ENCODE measurements at regions not wholly inside any gene's neighbourhood (a gene's known extent, or its start where the extent isn't known, plus 50 kb on each side); places are given as distances from the start of the nearest gene placed in this dataset.
"Not testable (repeated sequence)": the region's sequence is repeated elsewhere in the genome, so short reads cannot be mapped to it uniquely, and the experiment has no call there.

- Mint-ChIP-seq H3K36me3 (ENCODE audit: low read depth) (no peaks in the 10 kb centered on the region), H3K27me3 (peaks cover 8% of the 10 kb centered on the region), H3K4me3 (no peak overlapping the region), H3K4me1 (ENCODE audit: low read depth) (no peaks in the 10 kb centered on the region), H3K27ac (no peak overlapping the region), H3K9me3 (no peaks in the 10 kb centered on the region)
- H3K36me3 ChIP-seq (ENCODE audit: insufficient read depth, low read length) = no peaks in the 10 kb centered on the region
- no peak overlapping the region for H3K27ac ChIP-seq (ENCODE audit: low read depth in 1 of 2, low read length in 2 of 2)
- intact Hi-C loops (cut with DNase I, micrococcal nuclease) = no loop called here
- ATAC-seq (ENCODE audit: poor library complexity) (no peak), DNase-seq (no peak)
- no peaks in the 10 kb centered on the region for H3K4me1 ChIP-seq (ENCODE audit: insufficient read depth, low read length)
- TF ChIP-seq, protein P1, sequence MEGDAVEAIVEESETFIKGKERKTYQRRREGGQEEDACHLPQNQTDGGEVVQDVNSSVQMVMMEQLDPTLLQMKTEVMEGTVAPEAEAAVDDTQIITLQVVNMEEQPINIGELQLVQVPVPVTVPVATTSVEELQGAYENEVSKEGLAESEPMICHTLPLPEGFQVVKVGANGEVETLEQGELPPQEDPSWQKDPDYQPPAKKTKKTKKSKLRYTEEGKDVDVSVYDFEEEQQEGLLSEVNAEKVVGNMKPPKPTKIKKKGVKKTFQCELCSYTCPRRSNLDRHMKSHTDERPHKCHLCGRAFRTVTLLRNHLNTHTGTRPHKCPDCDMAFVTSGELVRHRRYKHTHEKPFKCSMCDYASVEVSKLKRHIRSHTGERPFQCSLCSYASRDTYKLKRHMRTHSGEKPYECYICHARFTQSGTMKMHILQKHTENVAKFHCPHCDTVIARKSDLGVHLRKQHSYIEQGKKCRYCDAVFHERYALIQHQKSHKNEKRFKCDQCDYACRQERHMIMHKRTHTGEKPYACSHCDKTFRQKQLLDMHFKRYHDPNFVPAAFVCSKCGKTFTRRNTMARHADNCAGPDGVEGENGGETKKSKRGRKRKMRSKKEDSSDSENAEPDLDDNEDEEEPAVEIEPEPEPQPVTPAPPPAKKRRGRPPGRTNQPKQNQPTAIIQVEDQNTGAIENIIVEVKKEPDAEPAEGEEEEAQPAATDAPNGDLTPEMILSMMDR (IDR thresholded peaks at IDR 0.05) = no peak
- H3K9me3 ChIP-seq (ENCODE audit: control insufficient read depth in 1 of 2, insufficient read depth in 1 of 2, low read length in 2 of 2) = peaks cover 0 to 3% of the 10 kb centered on the region in 2 experiments
- CTCF ChIA-PET = no interaction called here
- POLR2A ChIA-PET = no interaction called here
- H3K27me3 ChIP-seq (ENCODE audit: control insufficient read depth in 1 of 2, insufficient read depth in 2 of 2, low read length in 2 of 2) = no peaks in the 10 kb centered on the region
- no peak overlapping the region for H3K4me3 ChIP-seq (ENCODE audit: low read length)
These were observed 959.5 kb downstream of the GRID1 start for GRCh38 chr10:85407088-85407487.

GRCh38 chr10:85408388-85408787 lies 958.2 kb downstream of the GRID1 start:
- DNase-seq (no peak), ATAC-seq (ENCODE audit: poor library complexity) (no peak)
- H3K4me3 ChIP-seq (ENCODE audit: low read length) = no peak overlapping the region
- peaks cover 0 to 3% of the 10 kb centered on the region in 2 experiments for H3K9me3 ChIP-seq (ENCODE audit: control insufficient read depth in 1 of 2, insufficient read depth in 1 of 2, low read length in 2 of 2)
- H3K4me1 Mint-ChIP-seq (ENCODE audit: low read depth) = no peaks in the 10 kb centered on the region
- H3K4me1 ChIP-seq (ENCODE audit: insufficient read depth, low read length) = no peaks in the 10 kb centered on the region
- H3K36me3 ChIP-seq (ENCODE audit: insufficient read depth, low read length) = no peaks in the 10 kb centered on the region
- no peak overlapping the region for H3K27ac Mint-ChIP-seq
- H3K27me3 Mint-ChIP-seq = peaks cover 13% of the 10 kb centered on the region
- H3K27me3 ChIP-seq (ENCODE audit: control insufficient read depth in 1 of 2, insufficient read depth in 2 of 2, low read length in 2 of 2) = no peaks in the 10 kb centered on the region
- POLR2A ChIA-PET = no interaction called here
- H3K27ac ChIP-seq (ENCODE audit: low read depth in 1 of 2, low read length in 2 of 2) = no peak overlapping the region
- intact Hi-C loops (cut with DNase I, micrococcal nuclease) = no loop called here
- TF ChIP-seq, protein P1 (IDR thresholded peaks at IDR 0.05) = no peak
- no peak overlapping the region for H3K4me3 Mint-ChIP-seq
- no peaks in the 10 kb centered on the region for H3K36me3 Mint-ChIP-seq (ENCODE audit: low read depth)
- CTCF ChIA-PET = no interaction called here
- H3K9me3 Mint-ChIP-seq = no peaks in the 10 kb centered on the region

GRCh38 chr10:85410586-85410985 lies 956.0 kb downstream of the GRID1 start:
- H3K27me3 ChIP-seq (ENCODE audit: control insufficient read depth in 1 of 2, insufficient read depth in 2 of 2, low read length in 2 of 2); intact Hi-C loops (cut with DNase I, micrococcal nuclease); H3K4me1 Mint-ChIP-seq (ENCODE audit: low read depth); H3K36me3 ChIP-seq (ENCODE audit: insufficient read depth, low read length); H3K9me3 Mint-ChIP-seq; H3K4me3 ChIP-seq (ENCODE audit: low read length); H3K9me3 ChIP-seq (ENCODE audit: control insufficient read depth in 1 of 2, insufficient read depth in 1 of 2, low read length in 2 of 2); POLR2A ChIA-PET; H3K27ac Mint-ChIP-seq; CTCF ChIA-PET; H3K4me3 Mint-ChIP-seq; DNase-seq; H3K27ac ChIP-seq (ENCODE audit: low read depth in 1 of 2, low read length in 2 of 2); H3K4me1 ChIP-seq (ENCODE audit: insufficient read depth, low read length); H3K36me3 Mint-ChIP-seq (ENCODE audit: low read depth); ATAC-seq (ENCODE audit: poor library complexity): not testable (repeated sequence)
- H3K27me3 Mint-ChIP-seq = peaks cover 13% of the 10 kb centered on the region

DNA sequence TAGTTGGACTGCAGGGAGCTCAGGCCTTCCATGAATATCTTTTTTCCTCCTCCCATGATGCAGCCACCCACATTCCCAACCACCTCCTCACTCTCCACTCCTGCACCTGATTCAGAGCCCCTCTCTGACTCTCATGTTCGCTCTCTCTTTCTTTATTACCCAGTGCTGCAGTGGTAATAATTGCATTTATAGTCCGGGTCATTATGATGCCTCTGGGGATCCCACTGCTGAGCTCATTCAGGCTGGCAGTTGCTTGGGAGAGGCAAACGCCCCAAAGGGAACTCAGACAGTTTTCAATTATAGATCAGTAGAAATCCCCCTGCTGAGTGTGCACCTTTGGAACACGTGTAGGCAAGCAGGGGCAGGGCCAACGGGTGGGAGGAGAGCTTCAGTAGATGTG lies 953.0 kb downstream of the GRID1 start:
- Histone ChIP-seq H3K4me1 (ENCODE audit: insufficient read depth, low read length) (no peaks in the 10 kb centered on the region), H3K36me3 (ENCODE audit: insufficient read depth, low read length) (no peaks in the 10 kb centered on the region), H3K4me3 (ENCODE audit: low read length) (no peak overlapping the region), H3K27ac (ENCODE audit: low read depth in 1 of 2, low read length in 2 of 2) (no peak overlapping the region), H3K9me3 (ENCODE audit: control insufficient read depth in 1 of 2, insufficient read depth in 1 of 2, low read length in 2 of 2) (peaks cover 0 to 3% of the 10 kb centered on the region in 2 experiments), H3K27me3 (ENCODE audit: control insufficient read depth in 1 of 2, insufficient read depth in 2 of 2, low read length in 2 of 2) (no peaks in the 10 kb centered on the region)
- ChIA-PET CTCF (no interaction called here), POLR2A (no interaction called here)
- intact Hi-C loops (cut with DNase I, micrococcal nuclease) = no loop called here
- no peaks in the 10 kb centered on the region for H3K4me1 Mint-ChIP-seq (ENCODE audit: low read depth)
- ATAC-seq (ENCODE audit: poor library complexity) (no peak), DNase-seq (no peak)
- TF ChIP-seq, protein P1 (IDR thresholded peaks at IDR 0.05) = no peak
- no peaks in the 10 kb centered on the region for H3K9me3 Mint-ChIP-seq
- no peak overlapping the region for H3K4me3 Mint-ChIP-seq
- H3K36me3 Mint-ChIP-seq (ENCODE audit: low read depth) = no peaks in the 10 kb centered on the region
- H3K27me3 Mint-ChIP-seq = peaks cover 13% of the 10 kb centered on the region
- no peak overlapping the region for H3K27ac Mint-ChIP-seq
